GM12878 (cell line): ENCODE measurements at regions not wholly inside any gene's neighbourhood (a gene's known extent, or its start where the extent isn't known, plus 50 kb on each side); places are given as distances from the start of the nearest gene placed in this dataset.

Experiments
- ATAC-seq: fragments of 200-7000 bp; cut with Tn5 transposase; 3 replicates; pipeline ENCODE4 v1.9.1; 2020; ENCODE audit warnings: mild to moderate bottlenecking, moderate library complexity
- BruUV-seq: library from RNA; stranded (reverse); fragments of 400-500 nt; replicated peaks from 2 replicates; lab custom pipeline; 2021; lab: Mats Ljungman, UMichigan
- CTCF ChIA-PET: fragments of 300-600 bp; sonication (Branson Sonifier 250); formaldehyde crosslinking; extraction: SDS; loops from one replicate; lab custom pipeline; 2021; ENCODE audit warnings: inconsistent platforms; lab: Yijun Ruan, JAX
- POLR2A ChIA-PET: fragments of 350-600 bp; formaldehyde crosslinking; extraction: SDS; loops from one replicate; lab custom pipeline; 2021; ENCODE audit warnings: inconsistent platforms; lab: Charles Lee
- RAD21 ChIA-PET: fragments of 300-600 bp; sonication (Branson Sonifier 250); formaldehyde crosslinking; loops from one replicate; lab custom pipeline; 2023; ENCODE audit warnings: antibody characterized with exemption; ENCODE audit not compliant: unreplicated experiment; lab: Charles Lee
- SMC1A ChIA-PET: fragments of 300-600 bp; sonication (Branson Sonifier 250); formaldehyde crosslinking; loops from one replicate; lab custom pipeline; 2023; ENCODE audit not compliant: unreplicated experiment, uncharacterized antibody; lab: Charles Lee
- DNase-seq: peaks from one replicate; pipeline ENCODE4 v3.0.0-alpha.2; 2011; ENCODE audit warnings: low read depth, low spot score
- FAIRE-seq: peaks from 3 replicates; lab custom pipeline; 2011; peaks lifted over from hg19 to GRCh38; lab: Jason Lieb, UNC
- H2AFZ ChIP-seq: 2 replicates; pipeline ENCODE4 v1.6.0; 2011; ENCODE audit warnings: low read depth, low read length, control low read depth; ENCODE audit not compliant: control insufficient read depth
- H3K27ac ChIP-seq: 2 replicates; pipeline ENCODE4 v1.5.1; 2011; ENCODE audit warnings: control low read depth; ENCODE audit not compliant: control insufficient read depth, insufficient read depth
- H3K27me3 ChIP-seq, 2 experiments: replicated peaks in 1 of 2; 2 replicates each; pipeline versions ENCODE4 v1.6.0 to v1.6.1; 2011; ENCODE audit warnings: low read length in 1 of 2; ENCODE audit not compliant: control insufficient read depth in 2 of 2, insufficient read depth in 2 of 2
- H3K36me3 ChIP-seq, 2 experiments: 2 replicates each; pipeline ENCODE4 v1.5.1; 2011; ENCODE audit warnings: low read length in 1 of 2; ENCODE audit not compliant: control insufficient read depth in 2 of 2, insufficient read depth in 2 of 2
- H3K4me1 ChIP-seq: 2 replicates; pipeline ENCODE4 v1.6.1; 2011; ENCODE audit warnings: mild to moderate bottlenecking, low read length, moderate library complexity, mixed read lengths; ENCODE audit not compliant: control insufficient read depth, insufficient read depth
- H3K4me2 ChIP-seq: 2 replicates; pipeline ENCODE4 v1.6.0; 2011; ENCODE audit warnings: control low read depth; ENCODE audit not compliant: control insufficient read depth, insufficient read depth
- H3K4me3 ChIP-seq: fragments of 200-600 bp; sonication (generic); 2 replicates; pipeline ENCODE4 v1.5.1; 2016
- H3K79me2 ChIP-seq: 2 replicates; pipeline ENCODE4 v1.6.0; 2011; ENCODE audit warnings: low read length; ENCODE audit not compliant: control insufficient read depth, insufficient read depth
- H3K9ac ChIP-seq: 2 replicates; pipeline ENCODE4 v1.8.0; 2011; ENCODE audit warnings: low read length, control low read depth, mixed read lengths; ENCODE audit not compliant: control insufficient read depth, insufficient read depth
- H3K9me3 ChIP-seq: replicated peaks from 3 replicates; pipeline ENCODE4 v1.5.1; 2011; ENCODE audit warnings: mild to moderate bottlenecking, low read length; ENCODE audit not compliant: control insufficient read depth, insufficient read depth
- H4K20me1 ChIP-seq: 2 replicates; pipeline ENCODE4 v1.6.0; 2011; ENCODE audit not compliant: control insufficient read depth, insufficient read depth
- BCLAF1 ChIP-seq: fragments of 450-650 bp; IDR thresholded peaks from 2 replicates; pipeline ENCODE4 v1.6.1; 2017; ENCODE audit warnings: antibody characterized with exemption, mild to moderate bottlenecking, moderate library complexity
- BRCA1 ChIP-seq: IDR thresholded peaks from 2 replicates; pipeline ENCODE4 v1.6.1; 2011; ENCODE audit warnings: low read depth, low read length, improper control_type of control experiment
- CEBPB ChIP-seq, 2 experiments: fragments of 150-350 bp in 1 of 2; IDR thresholded peaks; 2 replicates each; pipeline ENCODE4 v1.6.1; 2012 to 2014; ENCODE audit warnings: low read depth in 2 of 2, low read length in 2 of 2, borderline replicate concordance in 1 of 2, inconsistent platforms in 1 of 2
- EZH2 ChIP-seq: IDR thresholded peaks from 2 replicates; pipeline ENCODE4 v1.6.1; 2012; ENCODE audit warnings: low read depth, mild to moderate bottlenecking, control low read depth, inconsistent platforms, low read length, borderline replicate concordance; ENCODE audit not compliant: control insufficient read depth
- HDGF ChIP-seq: fragments of 450-650 bp; IDR thresholded peaks from 2 replicates; pipeline ENCODE4 v1.6.1; 2016; ENCODE audit warnings: antibody characterized with exemption
- IRF5 ChIP-seq: fragments of 450-650 bp; IDR thresholded peaks from 2 replicates; pipeline ENCODE4 v1.6.1; 2017; ENCODE audit warnings: borderline replicate concordance
- NR2C1 ChIP-seq: fragments of 450-650 bp; IDR thresholded peaks from 2 replicates; pipeline ENCODE4 v1.6.1; 2017; ENCODE audit warnings: antibody characterized with exemption, mild to moderate bottlenecking, moderate library complexity
- PKNOX1 ChIP-seq: fragments of 450-650 bp; IDR thresholded peaks from 2 replicates; pipeline ENCODE4 v1.6.1; 2016; ENCODE audit warnings: mild to moderate bottlenecking
- RFX5 ChIP-seq: IDR thresholded peaks from 2 replicates; pipeline ENCODE4 v1.6.1; 2011; ENCODE audit warnings: low read depth, low read length, improper control_type of control experiment
- SUPT20H ChIP-seq: IDR thresholded peaks from 2 replicates; pipeline ENCODE4 v1.6.1; 2011; ENCODE audit warnings: low read depth, mild to moderate bottlenecking, low read length, moderate library complexity, borderline replicate concordance; ENCODE audit not compliant: control insufficient read depth
- TAF1 ChIP-seq: IDR thresholded peaks from 2 replicates; pipeline ENCODE4 v1.6.1; 2011; ENCODE audit warnings: mild to moderate bottlenecking, low read depth, low read length, borderline replicate concordance
- TBL1XR1 ChIP-seq: IDR thresholded peaks from 2 replicates; pipeline ENCODE4 v1.6.1; 2012; ENCODE audit warnings: low read depth, low read length, improper control_type of control experiment
- TCF12 ChIP-seq: IDR thresholded peaks from 2 replicates; pipeline ENCODE4 v1.6.1; 2011; ENCODE audit warnings: low read depth, mild to moderate bottlenecking, low read length
- YY1 ChIP-seq: IDR thresholded peaks from 2 replicates; pipeline ENCODE4 v1.6.1; 2011; ENCODE audit warnings: low read depth, mild to moderate bottlenecking, low read length
- ZBTB4 ChIP-seq: fragments of 450-650 bp; formaldehyde crosslinking; IDR thresholded peaks from 2 replicates; pipeline ENCODE4 v1.4.0; 2022; ENCODE audit warnings: mild to moderate bottlenecking, moderate library complexity
- ZNF207 ChIP-seq: fragments of 450-650 bp; IDR thresholded peaks from 2 replicates; pipeline ENCODE4 v1.6.1; 2014; ENCODE audit warnings: antibody characterized with exemption, mild to moderate bottlenecking, borderline replicate concordance
- ZNF24 ChIP-seq: fragments of 450-650 bp; IDR thresholded peaks from 2 replicates; pipeline ENCODE4 v1.6.1; 2017; ENCODE audit warnings: antibody characterized with exemption, mild to moderate bottlenecking
- ZZZ3 ChIP-seq: IDR thresholded peaks from 2 replicates; pipeline ENCODE4 v1.6.1; 2011; ENCODE audit warnings: low read depth; ENCODE audit not compliant: control insufficient read depth, insufficient read length
- WGBS: methylation state at CpG from one replicate; pipeline ENCODE4 v1.1.6; 2016; ENCODE audit warnings: low lambda C conversion rate; ENCODE audit not compliant: insufficient replicate concordance, insufficient coverage; ENCODE audit errors: missing lambda C conversion rate; 5-methylcytosine and 5-hydroxymethylcytosine counted together
- in situ Hi-C: fragments of 300-500 bp; cut with MboI; formaldehyde crosslinking; loops from 9 replicates; pipeline ENCODE4 v1.14.3; 2018; ENCODE audit warnings: mixed read lengths
- intact Hi-C: fragments of 100-400 bp; cut with micrococcal nuclease; formaldehyde crosslinking; loops from one replicate; pipeline ENCODE4 v1.14.2; 2022; ENCODE audit not compliant: unreplicated experiment

GRCh38 chr22:27650985-27651384, 150.6 kb downstream of the MN1 start:
- POLR2A ChIA-PET = no interaction called here
- CTCF ChIA-PET = no interaction called here
- no peak for DNase-seq
- Histone ChIP-seq H3K4me2 (no peak overlapping the region), H3K27me3 (no peaks in the 10 kb centered on the region), H3K9me3 (no peaks in the 10 kb centered on the region; the same call in 2 of the 3 replicates), H3K36me3 (no peaks in the 10 kb centered on the region), H3K79me2 (no peaks in the 10 kb centered on the region), H4K20me1 (no peaks in the 10 kb centered on the region), H3K4me1 (no peaks in the 10 kb centered on the region), H3K4me3 (no peak overlapping the region), H3K9ac (no peak overlapping the region), H2AFZ (no peak overlapping the region), H3K27ac (no peak overlapping the region)
- SMC1A ChIA-PET = no interaction called here
- no peak for FAIRE-seq
- no peak for ATAC-seq
- BruUV-seq = no TSS peak
- WGBS = 0% methylated on average over 2 of the region's 3 CpGs
- in situ Hi-C loops (no loop called here), intact Hi-C loops (no loop called here)
- RAD21 ChIA-PET = no interaction called here
- TF ChIP-seq RFX5 (no peak), ZNF207 (no peak), TCF12 (no peak), IRF5 (no peak), EZH2 (no peak), PKNOX1 (no peak), TBL1XR1 (no peak), ZZZ3 (no peak), CEBPB (IDR thresholded peaks at IDR 0.05; ENCODE audit: borderline replicate concordance in 1 of 2, low read depth in 2 of 2, low read length in 2 of 2) (no peak), HDGF (no peak), BRCA1 (no peak), SUPT20H (no peak), NR2C1 (no peak), TAF1 (no peak), BCLAF1 (no peak), ZBTB4 (CRISPR knock-in tag) (no peak), ZNF24 (no peak), YY1 (no peak)
